Prostate gland (tissue), 2 donors: ENCODE measurements at regions not wholly inside any gene's neighbourhood (a gene's known extent, or its start where the extent isn't known, plus 50 kb on each side); places are given as distances from the start of the nearest gene placed in this dataset.

ENCODE experiments used
- DNase-seq: peaks from one replicate; pipeline ENCODE4 v3.0.0-alpha.2; 2019; ENCODE audit warnings: low spot score
- H3K27ac ChIP-seq, 2 donors: fragments of 200-600 bp; sonication (generic); 2 replicates each; pipeline ENCODE4 v1.5.1; 2017 to 2019
- H3K27me3 ChIP-seq: fragments of 200-600 bp; sonication (generic); replicated peaks from 2 replicates; pipeline ENCODE4 v1.5.1; 2019; ENCODE audit not compliant: insufficient read depth
- H3K36me3 ChIP-seq, 2 donors: fragments of 200-600 bp; sonication (generic); 1 replicate in 1 of 2; 2 replicates in 1 of 2; pipeline versions ENCODE4 v1.5.1 to v1.8.1; 2017 to 2019
- H3K4me1 ChIP-seq: fragments of 200-600 bp; sonication (generic); replicated peaks from 2 replicates; pipeline ENCODE4 v1.5.1; 2019
- H3K4me3 ChIP-seq, 2 donors: fragments of 200-600 bp; sonication (generic); 2 replicates each; pipeline ENCODE4 v1.5.1; 2017 to 2019
- H3K9me3 ChIP-seq: fragments of 200-600 bp; sonication (generic); 2 replicates; pipeline ENCODE4 v1.5.1; 2017
- CTCF ChIP-seq, 4 experiments: fragments of 200-600 bp in 2 of 4; fragments of 450-650 bp in 2 of 4; sonication (generic) in 2 of 4; IDR thresholded peaks; 1 replicate in 3 of 4; 2 replicates in 1 of 4; pipeline ENCODE4 v1.5.1; 2016 to 2019; ENCODE audit warnings: antibody characterized with exemption in 4 of 4, mild to moderate bottlenecking in 2 of 4, moderate library complexity in 2 of 4
- POLR2A ChIP-seq: fragments of 450-650 bp; IDR thresholded peaks from one replicate; pipeline ENCODE4 v1.6.1; 2016; ENCODE audit warnings: antibody characterized with exemption, mild to moderate bottlenecking
- POLR2AphosphoS5 ChIP-seq: sonication (generic); formaldehyde crosslinking; IDR thresholded peaks from one replicate; pipeline ENCODE4 v1.6.1; 2017; ENCODE audit warnings: antibody characterized with exemption
- WGBS: methylation state at CpG from one replicate; pipeline ENCODE4 v1.1.5; 2018; 5-methylcytosine and 5-hydroxymethylcytosine counted together
- intact Hi-C: fragments of 100-400 bp; cut with DNase I; formaldehyde crosslinking; loops from one replicate; pipeline ENCODE4 v1.14.2; 2022

- Histone ChIP-seq H3K4me1 (no peaks in the 10 kb centered on the region), H3K27ac (no peak overlapping the region), H3K9me3 (no peaks in the 10 kb centered on the region), H3K4me3 (no peak overlapping the region), H3K36me3 (no peaks in the 10 kb centered on the region), H3K27me3 (no peaks in the 10 kb centered on the region)
- TF ChIP-seq POLR2AphosphoS5: no peak
- TF ChIP-seq CTCF (IDR thresholded peaks at IDR 0.05): no peak
- TF ChIP-seq POLR2A: no peak
- no peak for DNase-seq
- intact Hi-C loops: no loop called here
- 69% methylated on average over 4 of the region's 4 CpGs for WGBS
Observed at GRCh38 chrX:39985551-39985950, 112.2 kb downstream of the BCOR start.

GRCh38 chrX:39988496-39988895, 109.3 kb downstream of the BCOR start:
- no peaks in the 10 kb centered on the region for H3K9me3 ChIP-seq
- no peak for DNase-seq
- H3K27me3 ChIP-seq: no peaks in the 10 kb centered on the region
- H3K27ac ChIP-seq: no peak overlapping the region
- no peak overlapping the region for H3K4me3 ChIP-seq
- no peak for TF ChIP-seq CTCF (IDR thresholded peaks at IDR 0.05)
- no peak for TF ChIP-seq POLR2AphosphoS5
- TF ChIP-seq POLR2A: no peak
- intact Hi-C loops: no loop called here
- H3K36me3 ChIP-seq: no peaks in the 10 kb centered on the region
- H3K4me1 ChIP-seq: no peaks in the 10 kb centered on the region

GRCh38 chrX:39990388-39990787, 107.4 kb downstream of the BCOR start:
- H3K36me3 ChIP-seq: no peaks in the 10 kb centered on the region
- no peaks in the 10 kb centered on the region for H3K4me1 ChIP-seq
- H3K4me3 ChIP-seq: no peak overlapping the region
- no peak overlapping the region for H3K27ac ChIP-seq
- H3K9me3 ChIP-seq: no peaks in the 10 kb centered on the region
- intact Hi-C loops: no loop called here
- WGBS: 40% methylated on average over 2 of the region's 2 CpGs
- TF ChIP-seq POLR2A: no peak
- no peaks in the 10 kb centered on the region for H3K27me3 ChIP-seq
- DNase-seq: no peak

GRCh38 chrX:39992300-39992699, 105.5 kb downstream of the BCOR start:
- Histone ChIP-seq H3K4me1 (no peaks in the 10 kb centered on the region), H3K4me3 (no peak overlapping the region), H3K27me3 (no peaks in the 10 kb centered on the region), H3K9me3 (no peaks in the 10 kb centered on the region), H3K27ac (no peak overlapping the region), H3K36me3 (no peaks in the 10 kb centered on the region)
- intact Hi-C loops: no loop called here
- TF ChIP-seq POLR2A (no peak), POLR2AphosphoS5 (no peak), CTCF (IDR thresholded peaks at IDR 0.05) (no peak)
- no peak for DNase-seq
- WGBS: 70% methylated on average over 7 of the region's 7 CpGs

GRCh38 chrX:39995457-39995856, 102.3 kb downstream of the BCOR start:
- Histone ChIP-seq H3K27me3 (no peaks in the 10 kb centered on the region), H3K27ac (no peak overlapping the region), H3K4me3 (no peak overlapping the region), H3K9me3 (no peaks in the 10 kb centered on the region), H3K4me1 (no peaks in the 10 kb centered on the region), H3K36me3 (no peaks in the 10 kb centered on the region)
- WGBS: 87% methylated on average over 9 of the region's 9 CpGs
- no peak for DNase-seq
- TF ChIP-seq POLR2A (no peak), CTCF (IDR thresholded peaks at IDR 0.05) (no peak), POLR2AphosphoS5 (no peak)
- intact Hi-C loops: no loop called here

GRCh38 chrX:39996536-39996935, 101.2 kb downstream of the BCOR start:
- no peak overlapping the region for H3K27ac ChIP-seq
- H3K36me3 ChIP-seq: no peaks in the 10 kb centered on the region
- no peak overlapping the region for H3K4me3 ChIP-seq
- no peaks in the 10 kb centered on the region for H3K9me3 ChIP-seq
- WGBS: 91% methylated on average over 3 of the region's 8 CpGs
- no peaks in the 10 kb centered on the region for H3K4me1 ChIP-seq
- no peak for DNase-seq
- intact Hi-C loops: no loop called here
- no peak for TF ChIP-seq CTCF (IDR thresholded peaks at IDR 0.05)
- TF ChIP-seq POLR2A: no peak
- no peak for TF ChIP-seq POLR2AphosphoS5
- no peaks in the 10 kb centered on the region for H3K27me3 ChIP-seq
